ENCODE measurements at regions not wholly inside any gene's neighbourhood (a gene's known extent, or its start where the extent isn't known, plus 50 kb on each side); places are given as distances from the start of the nearest gene placed in this dataset.

GRCh38 chr2:51559026-51559425 lies 527.1 kb upstream of the NRXN1 start:
- TF ChIP-seq CTCF (IDR thresholded peaks at IDR 0.05; ENCODE audit: low read length) = no peak
- no peak for TF ChIP-seq EZH2phosphoT487 (IDR thresholded peaks at IDR 0.05; ENCODE audit: low read length)
